ENCODE measurements at regions not wholly inside any gene's neighbourhood (a gene's known extent, or its start where the extent isn't known, plus 50 kb on each side); places are given as distances from the start of the nearest gene placed in this dataset.

DNA sequence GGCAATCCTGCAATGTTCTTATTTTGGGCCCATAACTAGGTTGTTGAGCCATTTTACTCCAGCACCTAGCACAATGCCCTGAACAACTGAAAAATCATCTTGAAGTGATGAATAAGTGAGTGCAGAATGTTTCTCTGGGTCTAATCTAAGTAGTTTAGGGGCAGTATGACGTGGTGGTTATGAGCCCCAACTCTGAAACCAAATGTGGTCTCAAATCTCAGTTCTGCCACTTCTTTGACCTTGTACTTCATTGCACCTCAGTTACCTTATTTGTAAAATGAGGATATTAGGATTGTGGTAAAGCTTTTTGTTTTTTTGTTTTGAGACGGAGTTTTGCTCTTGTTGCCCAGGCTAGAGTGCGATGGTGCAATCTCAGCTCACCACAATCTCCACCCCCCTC is 80.9 kb upstream of the SNX2 start:
- TF ChIP-seq EZH2 (optimal IDR thresholded peaks at IDR 0.05; ENCODE audit: low read depth, low read length) = no peak
- TF ChIP-seq, protein P1, sequence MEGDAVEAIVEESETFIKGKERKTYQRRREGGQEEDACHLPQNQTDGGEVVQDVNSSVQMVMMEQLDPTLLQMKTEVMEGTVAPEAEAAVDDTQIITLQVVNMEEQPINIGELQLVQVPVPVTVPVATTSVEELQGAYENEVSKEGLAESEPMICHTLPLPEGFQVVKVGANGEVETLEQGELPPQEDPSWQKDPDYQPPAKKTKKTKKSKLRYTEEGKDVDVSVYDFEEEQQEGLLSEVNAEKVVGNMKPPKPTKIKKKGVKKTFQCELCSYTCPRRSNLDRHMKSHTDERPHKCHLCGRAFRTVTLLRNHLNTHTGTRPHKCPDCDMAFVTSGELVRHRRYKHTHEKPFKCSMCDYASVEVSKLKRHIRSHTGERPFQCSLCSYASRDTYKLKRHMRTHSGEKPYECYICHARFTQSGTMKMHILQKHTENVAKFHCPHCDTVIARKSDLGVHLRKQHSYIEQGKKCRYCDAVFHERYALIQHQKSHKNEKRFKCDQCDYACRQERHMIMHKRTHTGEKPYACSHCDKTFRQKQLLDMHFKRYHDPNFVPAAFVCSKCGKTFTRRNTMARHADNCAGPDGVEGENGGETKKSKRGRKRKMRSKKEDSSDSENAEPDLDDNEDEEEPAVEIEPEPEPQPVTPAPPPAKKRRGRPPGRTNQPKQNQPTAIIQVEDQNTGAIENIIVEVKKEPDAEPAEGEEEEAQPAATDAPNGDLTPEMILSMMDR (IDR thresholded peaks at IDR 0.05; ENCODE audit: low read length) = no peak
- TF ChIP-seq EZH2phosphoT487 (IDR thresholded peaks at IDR 0.05; ENCODE audit: low read length) = no peak

All from MM.1S (cell line).